NOMO-1 treated with dmso at 0.1 percent for 144 hours (cell line): ENCODE measurements at regions not wholly inside any gene's neighbourhood (a gene's known extent, or its start where the extent isn't known, plus 50 kb on each side); places are given as distances from the start of the nearest gene placed in this dataset.
"Not testable (repeated sequence)": the region's sequence is repeated elsewhere in the genome, so short reads cannot be mapped to it uniquely, and the experiment has no call there.

ENCODE experiments used
- DNase-seq: peaks from one replicate; lab custom pipeline; 2025; ENCODE audit not compliant: unreplicated experiment; lab: John Stamatoyannopoulos, UW

GRCh38 chr15:66993874-66994696 is 71.3 kb upstream of the SMAD3 start:
- DNase-seq = no peak

GRCh38 chr15:66994927-66995656 is 70.3 kb upstream of the SMAD3 start:
- DNase-seq = no peak

GRCh38 chr15:66996094-66996493 is 69.3 kb upstream of the SMAD3 start:
- no peak for DNase-seq

GRCh38 chr15:66997212-66997611 is 68.2 kb upstream of the SMAD3 start:
- no peak for DNase-seq

GRCh38 chr15:66998234-66998633 is 67.2 kb upstream of the SMAD3 start:
- DNase-seq = not testable (repeated sequence)

- DNase-seq = no peak
Observed at GRCh38 chr15:66999046-66999968, 66.1 kb upstream of the SMAD3 start.

- no peak for DNase-seq
Observed at GRCh38 chr15:67000896-67001295, 64.5 kb upstream of the SMAD3 start.

- DNase-seq = no peak
Observed at GRCh38 chr15:67002368-67002767, 63.0 kb upstream of the SMAD3 start.

GRCh38 chr15:67003586-67003985 is 61.8 kb upstream of the SMAD3 start:
- DNase-seq = no peak

GRCh38 chr15:67004142-67004541 is 61.3 kb upstream of the SMAD3 start:
- no peak for DNase-seq

GRCh38 chr15:67005294-67005996 is 60.0 kb upstream of the SMAD3 start:
- DNase-seq = no peak

- DNase-seq = peak; percentile 53
Observed at GRCh38 chr15:67006083-67007065, 59.0 kb upstream of the SMAD3 start.

GRCh38 chr15:67009576-67010569 is 55.5 kb upstream of the SMAD3 start:
- DNase-seq = no peak

- DNase-seq = no peak
Observed at GRCh38 chr15:67010898-67011616, 54.3 kb upstream of the SMAD3 start.

- no peak for DNase-seq
Observed at GRCh38 chr15:67011617-67012005, 53.8 kb upstream of the SMAD3 start.

- no peak for DNase-seq
Observed at GRCh38 chr15:67013696-67014095, 51.7 kb upstream of the SMAD3 start.
